ENCODE measurements at regions not wholly inside any gene's neighbourhood (a gene's known extent, or its start where the extent isn't known, plus 50 kb on each side); places are given as distances from the start of the nearest gene placed in this dataset.

- TF ChIP-seq CTCF (IDR thresholded peaks at IDR 0.05) (no peak), EP300 (IDR thresholded peaks at IDR 0.05) (no peak)
Observed at GRCh38 chr18:42514512-42514911, 559.5 kb downstream of the PIK3C3 start.

Data from tibial nerve (tissue), 4 donors.